GM12875 (cell line): ENCODE measurements at regions not wholly inside any gene's neighbourhood (a gene's known extent, or its start where the extent isn't known, plus 50 kb on each side); places are given as distances from the start of the nearest gene placed in this dataset.

ENCODE experiments used
- H3K4me3 ChIP-seq: one replicate; pipeline ENCODE4 v1.5.1; 2011; ENCODE audit warnings: low read depth, low read length, control low read depth
- TF ChIP-seq, protein P1 (sequence below): IDR thresholded peaks from 2 replicates; pipeline ENCODE4 v1.5.1; 2011; ENCODE audit warnings: low read depth, mild to moderate bottlenecking, control low read depth, inconsistent platforms, low read length, moderate library complexity, borderline replicate concordance; ENCODE audit not compliant: insufficient read depth

DNA sequence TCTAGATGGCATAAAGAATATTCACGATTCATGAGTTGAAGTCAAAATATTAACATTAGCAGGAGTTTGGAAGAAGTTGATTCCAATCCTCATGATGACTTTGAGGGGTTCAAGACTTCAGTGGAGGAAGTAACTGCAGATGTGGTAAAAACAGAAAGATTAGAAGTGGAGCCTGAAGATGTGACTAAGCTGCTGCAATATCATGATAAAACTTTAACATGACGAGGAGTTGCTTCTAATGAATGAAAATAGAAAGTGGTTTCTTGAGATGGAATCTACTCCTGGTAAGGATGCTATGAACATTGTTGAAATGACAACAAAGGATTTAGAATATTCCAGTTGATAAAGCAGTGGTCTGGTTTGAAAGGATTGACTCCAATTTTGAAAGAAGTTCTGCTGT is 70.1 kb upstream of the TMLHE start:
- TF ChIP-seq, protein P1, sequence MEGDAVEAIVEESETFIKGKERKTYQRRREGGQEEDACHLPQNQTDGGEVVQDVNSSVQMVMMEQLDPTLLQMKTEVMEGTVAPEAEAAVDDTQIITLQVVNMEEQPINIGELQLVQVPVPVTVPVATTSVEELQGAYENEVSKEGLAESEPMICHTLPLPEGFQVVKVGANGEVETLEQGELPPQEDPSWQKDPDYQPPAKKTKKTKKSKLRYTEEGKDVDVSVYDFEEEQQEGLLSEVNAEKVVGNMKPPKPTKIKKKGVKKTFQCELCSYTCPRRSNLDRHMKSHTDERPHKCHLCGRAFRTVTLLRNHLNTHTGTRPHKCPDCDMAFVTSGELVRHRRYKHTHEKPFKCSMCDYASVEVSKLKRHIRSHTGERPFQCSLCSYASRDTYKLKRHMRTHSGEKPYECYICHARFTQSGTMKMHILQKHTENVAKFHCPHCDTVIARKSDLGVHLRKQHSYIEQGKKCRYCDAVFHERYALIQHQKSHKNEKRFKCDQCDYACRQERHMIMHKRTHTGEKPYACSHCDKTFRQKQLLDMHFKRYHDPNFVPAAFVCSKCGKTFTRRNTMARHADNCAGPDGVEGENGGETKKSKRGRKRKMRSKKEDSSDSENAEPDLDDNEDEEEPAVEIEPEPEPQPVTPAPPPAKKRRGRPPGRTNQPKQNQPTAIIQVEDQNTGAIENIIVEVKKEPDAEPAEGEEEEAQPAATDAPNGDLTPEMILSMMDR, result no peak
- no peak overlapping the region for H3K4me3 ChIP-seq

DNA sequence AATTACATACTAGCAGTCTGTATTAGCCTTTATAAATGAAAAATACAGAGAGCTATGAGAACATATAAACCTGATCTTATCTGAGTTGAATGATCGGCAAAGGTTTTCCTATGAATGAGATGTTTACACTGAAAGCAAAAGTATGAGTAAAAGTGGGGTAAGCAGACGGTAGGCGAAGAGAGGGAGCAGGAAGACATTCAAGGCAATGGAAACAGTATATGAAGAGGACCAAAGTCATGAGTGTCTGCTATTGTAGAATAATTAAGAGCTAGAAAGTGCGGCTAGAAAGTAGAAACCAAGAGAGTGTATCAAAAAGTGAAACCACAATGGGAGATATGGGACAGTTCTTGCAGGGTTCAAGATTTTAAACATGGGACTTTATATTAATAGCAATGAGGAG is 67.0 kb upstream of the TMLHE start:
- H3K4me3 ChIP-seq, result no peak overlapping the region
- TF ChIP-seq, protein P1, result no peak

DNA sequence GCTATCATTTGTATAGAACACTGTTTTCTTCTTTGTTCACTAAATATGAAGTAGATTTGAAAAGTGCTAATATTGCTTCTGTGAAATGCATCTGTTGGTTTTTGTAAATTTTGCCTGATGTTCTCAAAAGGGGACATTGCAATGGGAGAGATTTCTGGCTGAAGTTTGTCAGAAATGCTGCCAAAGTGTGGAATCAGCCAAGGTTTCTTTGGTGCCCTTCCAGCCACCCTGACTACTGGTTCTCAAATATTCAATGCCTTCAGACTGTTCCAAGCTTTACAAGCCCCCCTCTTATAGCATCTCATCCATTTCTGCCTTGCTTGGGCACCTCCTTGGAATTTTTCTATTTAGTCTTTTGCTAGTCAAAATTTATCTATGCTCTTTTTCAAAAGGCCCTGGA is 60.6 kb upstream of the TMLHE start:
- TF ChIP-seq, protein P1, result no peak
- no peak overlapping the region for H3K4me3 ChIP-seq

DNA sequence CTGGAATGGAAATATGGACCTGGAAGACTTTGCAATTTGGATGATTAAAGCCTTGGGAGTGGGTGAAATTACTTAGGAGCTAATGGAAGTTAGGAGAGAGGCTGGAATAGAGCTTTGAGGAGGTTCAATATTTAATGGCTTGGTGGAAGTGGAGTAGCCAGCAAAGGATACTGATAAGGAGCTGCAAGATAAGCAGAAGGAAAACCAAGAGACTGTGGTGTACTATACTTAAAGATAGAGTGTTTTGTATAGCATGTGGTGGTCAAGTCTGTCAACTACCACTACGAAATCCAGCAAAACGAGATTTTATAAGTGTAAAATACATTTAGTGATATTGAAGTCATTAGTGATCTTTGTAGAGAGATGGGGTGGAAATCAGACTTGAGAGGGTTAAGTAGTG is 54.0 kb upstream of the TMLHE start:
- H3K4me3 ChIP-seq, result no peak overlapping the region
- TF ChIP-seq, protein P1, result no peak
